GM12873 (cell line): ENCODE measurements at regions not wholly inside any gene's neighbourhood (a gene's known extent, or its start where the extent isn't known, plus 50 kb on each side); places are given as distances from the start of the nearest gene placed in this dataset.

ENCODE experiments used
- CTCF ChIP-seq: IDR thresholded peaks from 2 replicates; pipeline ENCODE4 v1.5.1; 2012; ENCODE audit warnings: low read depth, mild to moderate bottlenecking, moderate library complexity, low read length, control low read depth; ENCODE audit not compliant: insufficient read depth; ENCODE audit errors: missing control alignments

DNA sequence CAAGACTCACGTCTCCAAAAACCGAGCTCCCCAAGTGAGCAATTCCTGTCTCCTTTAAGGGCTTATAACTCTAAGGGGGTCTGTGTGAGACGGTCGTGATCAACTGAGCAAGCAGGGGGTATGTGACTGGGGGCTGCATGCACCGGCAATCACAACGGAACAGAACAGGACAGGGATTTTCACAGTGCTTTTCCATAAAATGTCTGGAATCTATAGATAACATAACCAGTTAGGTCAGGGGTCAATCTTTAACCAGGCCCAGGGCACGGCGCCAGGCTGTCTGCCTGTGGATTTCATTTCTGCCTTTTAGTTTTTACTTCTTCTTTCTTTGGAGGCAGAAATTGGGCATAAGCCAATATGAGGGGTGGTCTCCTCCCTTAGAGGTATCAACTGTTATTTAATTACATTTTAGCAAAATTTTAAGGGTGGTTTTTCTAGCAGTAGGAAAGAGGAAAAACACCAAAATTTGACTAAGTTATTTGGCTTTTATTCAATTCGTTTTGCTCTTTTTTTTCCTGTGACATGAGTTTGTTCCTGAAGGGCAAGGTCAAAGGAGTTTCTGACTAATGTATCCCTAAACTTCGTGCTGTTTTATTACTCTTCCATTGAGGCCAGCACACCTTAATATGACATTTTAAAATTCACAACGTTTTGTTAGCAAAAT lies 121.4 kb upstream of the SEC61G start:
- TF ChIP-seq CTCF: no peak

- no peak for TF ChIP-seq CTCF
These were observed 123.0 kb upstream of the SEC61G start for GRCh38 chr7:54881816-54882520.

DNA sequence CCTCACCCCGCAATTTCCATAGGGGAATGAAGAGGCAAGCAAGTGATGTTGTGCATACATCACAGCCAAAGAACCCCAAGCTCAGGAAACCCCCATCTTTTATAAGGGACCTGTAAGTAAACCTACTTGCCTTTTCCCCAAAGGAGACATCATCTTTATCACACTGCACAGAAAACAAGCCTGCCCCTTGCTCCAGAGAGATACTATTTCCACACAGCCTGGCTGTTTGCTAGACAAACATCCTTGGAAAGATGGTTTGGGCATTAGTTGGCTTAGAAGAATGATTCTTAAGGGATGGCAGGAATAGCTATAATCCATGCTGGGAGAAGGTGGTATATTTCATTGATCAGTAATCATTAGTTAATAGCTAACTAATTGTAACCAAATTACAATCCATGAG lies 123.7 kb upstream of the SEC61G start:
- no peak for TF ChIP-seq CTCF

DNA sequence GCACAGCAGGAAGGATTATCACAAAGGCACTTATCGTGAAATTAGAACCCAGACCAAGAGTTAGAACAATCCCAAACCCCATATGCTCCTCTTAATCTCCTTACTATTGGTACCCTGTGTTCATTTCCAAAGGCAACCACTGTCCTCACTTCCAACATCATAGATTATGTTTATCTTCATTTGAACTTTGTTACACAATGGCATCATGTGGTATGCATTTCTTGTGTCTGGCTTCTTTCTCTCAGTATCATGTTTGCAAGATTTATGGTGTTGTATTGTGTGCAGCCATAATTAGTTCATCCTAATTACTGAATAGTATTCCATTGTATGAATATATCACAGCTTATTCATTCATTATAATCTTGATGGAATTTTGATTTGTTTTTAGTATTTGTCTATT lies 124.6 kb upstream of the SEC61G start:
- TF ChIP-seq CTCF: no peak

GRCh38 chr7:54885285-54885684 lies 126.3 kb upstream of the SEC61G start:
- TF ChIP-seq CTCF: no peak

DNA sequence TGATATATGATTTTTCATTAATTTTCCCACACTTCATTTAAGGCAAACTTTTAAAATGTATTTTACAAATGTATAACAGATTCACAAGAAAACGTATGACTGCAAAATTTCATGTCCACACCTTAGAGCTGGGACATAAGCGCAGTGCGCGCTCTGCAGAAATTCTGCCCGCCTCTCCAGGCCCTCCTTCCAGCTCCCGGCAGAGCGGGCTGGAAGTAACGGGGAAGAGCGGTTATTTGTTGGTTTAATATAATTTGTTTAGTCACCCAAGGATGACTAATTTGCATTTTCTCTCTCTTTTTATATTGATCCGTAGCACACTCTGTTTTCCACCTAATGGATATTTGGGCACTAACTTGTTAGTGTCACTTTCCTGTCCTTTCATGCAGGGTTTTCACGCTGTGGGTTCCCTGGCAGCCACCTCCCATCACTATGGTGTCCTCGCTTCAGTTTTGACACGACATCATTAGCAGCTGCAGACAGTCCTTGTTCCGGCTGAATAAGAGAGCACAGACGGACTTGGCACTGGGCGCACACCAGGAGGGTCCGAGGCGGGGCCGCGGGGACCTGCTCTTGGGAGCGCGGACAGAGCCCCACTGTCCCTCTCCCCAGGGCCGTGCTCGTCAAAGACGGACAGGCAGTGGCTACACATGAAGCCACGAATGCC lies 129.2 kb upstream of the SEC61G start:
- TF ChIP-seq CTCF: no peak

- TF ChIP-seq CTCF: no peak
These were observed 129.7 kb upstream of the SEC61G start for GRCh38 chr7:54888734-54889082.
